OCI-LY3 (cell line): ENCODE measurements at regions not wholly inside any gene's neighbourhood (a gene's known extent, or its start where the extent isn't known, plus 50 kb on each side); places are given as distances from the start of the nearest gene placed in this dataset.

Experiments
- CTCF ChIP-seq: fragments of 200-600, 300-600 bp; sonication (generic); IDR thresholded peaks from 2 replicates; pipeline ENCODE4 v1.5.1; 2014; ENCODE audit warnings: antibody characterized with exemption, low read length, low read depth
- EZH2phosphoT487 ChIP-seq: fragments of 200-600 bp; shearing (Covaris generic); IDR thresholded peaks from 2 replicates; pipeline ENCODE4 v1.6.1; 2018; ENCODE audit warnings: antibody characterized with exemption, mixed run types, low read depth

GRCh38 chr16:66168777-66169176 lies 197.7 kb upstream of the CDH5 start:
- TF ChIP-seq CTCF (no peak), EZH2phosphoT487 (no peak)
